HG02981 (cell line): ENCODE measurements at regions not wholly inside any gene's neighbourhood (a gene's known extent, or its start where the extent isn't known, plus 50 kb on each side); places are given as distances from the start of the nearest gene placed in this dataset.

Experiments
- ATAC-seq: cut with Tn5 transposase; IDR thresholded peaks from one replicate; pipeline ENCODE4 v1.9.1; 2021; ENCODE audit warnings: mild to moderate bottlenecking, moderate library complexity; ENCODE audit not compliant: unreplicated experiment

DNA sequence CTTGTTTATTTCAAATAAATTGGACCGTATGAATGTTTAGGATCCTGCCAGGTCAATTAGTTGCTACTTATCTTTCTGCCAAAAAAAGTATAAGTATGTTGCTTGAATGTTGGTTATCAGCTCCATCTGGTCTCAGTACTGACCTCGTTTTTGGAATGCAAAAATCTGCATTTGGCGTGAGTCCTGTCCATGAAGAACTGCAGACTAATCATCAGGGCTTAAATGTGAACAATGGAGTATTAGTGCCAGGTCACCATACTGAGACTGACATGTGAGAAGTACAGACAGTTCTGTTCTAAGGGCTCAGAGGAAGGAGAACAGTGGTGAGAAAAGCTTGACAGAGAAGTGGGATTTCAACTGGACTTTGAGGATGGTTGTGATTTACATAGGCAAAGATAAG is 393.1 kb upstream of the SLC14A2 start:
- ATAC-seq = no peak

DNA sequence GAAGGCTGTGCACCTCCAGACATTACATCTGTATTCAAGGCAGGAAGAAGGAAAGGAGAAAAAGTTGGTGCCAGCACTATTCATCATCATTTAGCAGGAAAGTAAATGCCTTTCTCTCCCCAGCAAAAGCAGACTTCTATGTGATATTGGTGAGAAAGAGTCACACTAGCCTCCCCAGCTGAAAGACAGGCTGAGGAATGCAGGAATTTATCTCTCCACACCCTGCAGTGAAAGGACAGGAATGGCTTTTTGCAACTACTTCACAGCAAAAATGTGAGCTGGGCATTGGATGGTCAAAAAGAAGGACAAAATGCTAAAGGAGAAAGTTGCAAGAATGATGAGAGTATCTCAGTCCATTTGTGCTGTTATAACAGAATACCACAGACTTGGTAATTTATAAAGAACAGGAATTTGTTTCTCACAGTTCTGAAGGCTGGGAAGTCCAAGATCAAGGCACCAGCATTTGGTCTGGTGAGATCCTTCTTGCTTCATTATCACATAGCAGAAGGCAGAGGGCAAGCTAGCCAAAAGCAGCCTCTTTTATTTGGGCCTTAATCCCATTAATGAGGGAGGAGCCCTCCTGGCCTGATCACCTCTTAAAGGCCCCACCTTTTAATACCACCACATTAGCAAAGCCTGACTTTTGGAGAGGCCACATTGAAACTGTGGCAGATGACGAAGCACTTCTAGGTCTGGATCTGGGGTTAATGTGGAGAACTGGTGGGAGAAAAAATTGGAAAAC is 388.1 kb upstream of the SLC14A2 start:
- ATAC-seq = no peak

DNA sequence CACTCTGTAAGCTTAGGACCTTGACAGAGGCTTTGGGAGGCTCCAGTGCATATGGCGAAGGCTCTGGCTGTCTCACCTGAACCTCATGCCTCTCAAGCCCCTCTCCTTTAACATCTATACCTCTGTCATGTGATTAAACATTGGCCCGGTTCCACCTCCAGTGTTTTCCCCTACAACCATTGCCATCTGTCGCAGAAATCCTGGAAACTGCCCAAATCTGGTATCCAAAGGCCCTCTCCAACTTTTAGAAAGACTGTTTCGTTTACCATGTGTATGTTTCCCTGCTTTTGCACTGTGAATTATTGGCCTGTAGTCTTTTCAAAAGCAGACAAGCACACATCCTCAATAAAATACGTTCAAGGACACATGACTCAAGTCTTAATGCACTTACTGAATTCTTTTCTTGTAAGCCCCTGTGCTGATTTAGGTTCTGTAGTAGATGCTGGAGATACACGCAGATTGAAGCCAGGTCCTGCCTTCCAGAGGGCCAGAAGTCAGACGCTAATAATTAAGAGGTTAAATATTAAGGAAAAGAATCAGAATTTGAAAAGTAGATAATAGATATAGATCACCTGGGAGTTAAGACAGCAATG is 386.4 kb upstream of the SLC14A2 start:
- no peak for ATAC-seq

DNA sequence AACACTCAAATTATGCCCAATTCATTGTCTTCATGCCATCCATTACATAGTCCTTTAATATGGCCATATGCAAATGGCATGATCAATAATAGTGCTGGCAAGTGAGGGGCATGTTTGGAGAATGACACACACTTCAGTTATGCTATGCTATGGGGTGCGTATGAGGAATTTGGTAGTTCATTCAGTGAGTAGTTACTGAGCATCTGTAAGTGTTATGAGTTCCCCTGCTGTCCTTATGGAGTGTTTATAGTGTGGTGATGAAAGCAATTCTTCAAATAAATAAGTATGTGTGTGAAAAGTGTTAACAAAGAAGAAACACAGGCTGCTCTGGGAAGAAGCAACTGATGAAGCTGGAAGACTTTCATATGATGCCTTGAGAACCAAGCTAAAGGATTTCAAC is 383.7 kb upstream of the SLC14A2 start:
- ATAC-seq = no peak

DNA sequence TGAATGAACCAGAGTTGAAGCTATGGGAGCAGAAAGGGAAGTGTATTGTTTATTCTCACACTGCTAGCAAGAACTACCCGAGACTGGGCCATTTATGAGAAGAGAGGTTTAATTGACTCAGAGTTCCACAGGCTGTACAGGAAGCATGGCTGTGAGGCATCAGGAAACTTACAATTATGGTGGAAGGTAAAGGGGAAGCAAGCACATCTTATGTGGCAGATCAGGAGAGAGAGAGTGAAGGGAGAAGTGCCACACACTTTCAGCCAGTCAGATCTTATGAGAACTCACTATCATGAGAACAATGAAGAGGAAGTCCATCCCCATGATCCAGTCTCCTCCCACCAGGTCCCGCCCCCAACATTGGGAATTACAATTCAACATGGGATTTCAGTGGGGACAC is 383.2 kb upstream of the SLC14A2 start:
- ATAC-seq = no peak

DNA sequence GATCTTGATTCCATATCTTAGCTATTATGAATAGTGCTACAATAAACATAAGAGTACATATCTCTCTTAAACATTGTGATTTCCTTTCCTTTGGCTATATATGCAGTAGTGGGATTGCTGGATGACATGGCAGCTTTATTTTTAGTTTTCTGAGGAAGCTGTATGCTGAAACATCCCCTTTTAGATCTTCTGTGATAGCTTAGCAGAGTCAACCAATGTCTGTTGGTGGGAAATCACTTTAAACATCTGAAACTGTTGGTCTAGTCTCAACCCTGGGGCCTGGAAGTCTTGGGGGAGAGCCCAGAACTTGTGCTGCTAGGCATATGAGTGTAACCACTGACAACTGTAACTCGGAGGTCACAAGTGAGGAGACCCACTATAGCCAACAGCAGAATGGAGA is 378.6 kb upstream of the SLC14A2 start:
- ATAC-seq = no peak

DNA sequence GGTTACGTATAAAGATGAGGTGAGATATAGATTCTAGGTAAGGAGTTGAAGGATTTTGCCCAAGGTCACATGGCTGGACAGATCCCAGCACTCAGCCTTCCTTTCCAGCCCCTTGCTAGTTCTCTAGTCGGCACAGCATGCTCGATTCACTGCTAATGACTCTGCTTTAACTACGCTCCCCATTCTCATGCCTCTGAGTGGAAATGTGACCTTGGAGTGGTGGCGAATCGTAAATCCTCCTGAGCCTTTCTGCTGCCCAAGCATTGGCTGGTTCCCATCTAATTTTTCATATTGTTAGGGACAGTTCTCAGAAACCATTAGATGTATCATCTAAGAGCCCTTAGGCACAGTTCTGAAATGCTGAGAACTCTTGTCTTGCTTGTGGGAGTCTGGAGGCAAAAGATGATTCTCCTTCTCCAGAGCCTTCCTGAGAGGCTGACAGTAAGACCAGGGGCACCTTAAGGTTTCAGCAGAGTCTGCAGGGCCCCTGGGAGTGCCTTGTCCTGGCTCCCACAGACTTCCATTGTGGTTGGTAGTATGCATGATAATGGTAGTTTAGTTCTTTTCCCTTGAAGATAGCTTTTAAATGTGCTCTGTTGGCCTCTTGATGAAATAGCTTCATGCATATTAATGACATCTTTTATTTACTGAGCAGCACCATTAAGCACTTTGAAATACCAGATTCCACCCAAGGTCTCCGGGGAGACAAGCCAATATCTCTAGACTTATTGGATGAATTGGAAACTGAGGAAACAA is 377.8 kb upstream of the SLC14A2 start:
- no peak for ATAC-seq

DNA sequence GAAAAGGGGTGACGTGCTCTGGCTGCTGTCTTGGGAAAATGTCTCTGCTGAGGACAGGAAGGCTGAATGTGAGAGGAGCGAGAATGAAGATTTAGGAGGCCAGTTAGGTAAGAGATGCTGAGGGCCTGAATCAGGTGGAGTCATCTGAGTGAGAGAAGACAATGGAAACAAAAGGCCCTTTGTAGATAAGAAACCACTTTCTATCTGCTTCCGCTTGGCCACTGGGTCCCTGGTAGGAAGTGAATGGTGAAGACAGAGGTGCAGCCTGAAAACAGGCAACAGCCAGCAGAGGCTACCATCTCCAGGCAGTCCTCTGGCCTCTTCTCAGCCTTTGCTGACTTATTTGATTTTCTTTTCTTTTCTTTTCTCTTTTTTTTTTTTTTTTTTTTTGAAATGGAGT is 374.0 kb upstream of the SLC14A2 start:
- no peak for ATAC-seq

DNA sequence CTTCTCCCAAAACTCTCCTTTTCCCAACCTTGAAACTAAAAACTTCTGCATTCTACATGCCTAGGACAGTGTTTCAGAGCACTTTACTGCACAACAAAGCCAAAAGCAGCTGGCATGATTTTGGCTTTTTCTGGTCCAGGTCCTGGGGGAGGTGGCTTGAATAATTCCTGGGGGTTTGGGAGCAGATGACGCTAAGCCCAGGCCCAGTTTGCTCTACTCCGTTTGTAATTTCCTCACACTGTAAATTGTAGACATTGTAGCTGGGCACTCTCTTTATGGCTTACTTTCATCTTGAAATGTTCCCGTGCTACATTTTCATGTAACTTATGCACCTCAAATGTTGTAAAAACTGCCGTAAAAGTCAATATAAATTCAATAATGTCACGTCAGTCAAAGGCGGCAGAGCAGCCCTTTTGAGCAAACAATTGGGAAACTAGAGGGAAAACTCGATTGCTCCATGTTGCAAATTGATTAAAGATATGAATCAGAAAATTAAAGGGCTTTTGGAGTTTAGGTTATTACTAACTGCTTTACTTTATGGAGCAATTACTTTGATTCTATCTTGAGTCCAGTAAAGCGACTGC is 373.2 kb upstream of the SLC14A2 start:
- no peak for ATAC-seq

DNA sequence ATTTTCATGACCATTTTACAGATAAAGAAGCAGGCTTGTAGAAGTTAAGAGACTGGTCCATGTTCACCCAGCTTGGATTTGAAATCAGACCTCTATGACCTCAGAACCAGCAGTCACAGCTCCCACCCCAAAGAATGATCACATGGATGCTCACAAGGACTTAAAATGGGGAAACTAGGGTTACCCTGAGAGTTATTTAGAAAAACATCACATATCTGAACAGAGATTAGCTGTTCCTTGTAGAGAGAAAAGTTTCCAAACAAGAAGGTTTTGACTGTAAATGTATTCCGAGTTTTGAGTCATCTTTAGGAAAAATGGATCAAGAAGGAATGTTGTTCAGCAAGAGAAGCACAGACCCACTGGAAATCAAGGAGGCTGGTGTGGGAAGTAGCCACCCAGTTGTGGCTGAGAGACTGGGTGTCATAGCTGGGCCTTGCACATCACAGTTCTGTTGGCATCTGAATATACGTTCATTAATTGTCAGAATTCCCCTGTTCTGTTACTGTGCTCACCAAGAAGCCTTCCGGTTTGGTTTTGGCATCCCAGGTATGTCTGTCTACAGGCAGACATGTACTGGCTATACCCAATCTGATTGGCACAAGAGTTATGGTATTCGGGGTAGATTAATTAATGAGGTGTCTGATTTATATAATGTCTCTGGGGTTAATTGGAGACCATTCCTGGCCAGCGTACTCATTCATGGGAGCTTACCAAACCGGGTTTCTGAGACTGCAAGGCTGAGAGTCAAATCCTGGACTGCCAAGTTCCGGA is 371.8 kb upstream of the SLC14A2 start:
- no peak for ATAC-seq

DNA sequence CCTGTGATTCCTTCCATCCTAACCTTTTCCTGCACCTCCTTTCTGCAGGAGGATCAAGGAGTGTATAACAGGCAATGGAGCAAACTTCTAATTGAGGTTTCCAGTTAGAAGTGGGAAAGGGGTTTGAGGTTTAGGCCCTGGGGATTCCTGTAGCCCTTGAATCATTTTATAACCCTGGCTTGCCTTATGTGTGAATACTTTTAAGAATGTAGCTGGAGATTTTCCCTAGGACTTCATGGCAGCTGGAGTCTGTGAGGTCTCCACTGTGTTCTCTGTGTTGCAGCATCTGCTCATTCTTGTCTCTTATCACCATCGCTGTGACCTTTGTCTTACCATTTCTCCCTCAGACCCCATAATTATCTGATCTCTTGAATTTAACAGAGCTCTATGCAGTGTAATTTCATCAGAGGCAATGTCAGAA is 370.2 kb upstream of the SLC14A2 start:
- no peak for ATAC-seq

DNA sequence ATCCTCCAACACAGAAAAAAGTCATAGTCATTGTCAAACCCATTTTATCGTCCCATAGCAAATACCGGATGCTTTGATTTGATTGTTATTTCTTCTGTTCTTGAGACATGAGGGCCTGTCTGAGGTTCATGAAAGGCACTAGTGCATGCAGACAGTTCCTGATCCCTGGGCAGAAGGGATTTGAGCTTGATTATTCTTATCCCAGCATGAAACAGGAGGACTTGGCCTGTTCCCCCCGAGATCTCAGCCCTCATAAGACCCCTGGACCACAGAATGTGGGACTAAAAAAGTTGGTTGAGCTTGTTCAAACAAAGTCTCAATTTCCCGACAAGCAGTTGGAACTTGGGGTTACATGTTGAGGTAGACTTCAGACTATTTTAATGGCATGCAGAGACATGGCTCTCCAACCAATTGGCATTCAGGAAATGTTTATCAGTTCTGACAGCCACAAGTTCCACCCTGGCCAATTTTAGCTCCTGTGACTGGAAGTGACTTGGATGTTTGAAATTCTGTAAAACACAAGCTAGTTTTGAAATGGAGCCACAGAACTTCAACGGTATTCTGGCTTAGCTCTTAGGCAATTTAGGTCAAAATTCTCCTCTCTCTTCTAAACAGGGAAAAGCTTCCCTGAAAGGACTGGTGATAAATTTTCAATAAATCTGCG is 366.9 kb upstream of the SLC14A2 start:
- ATAC-seq = no peak

DNA sequence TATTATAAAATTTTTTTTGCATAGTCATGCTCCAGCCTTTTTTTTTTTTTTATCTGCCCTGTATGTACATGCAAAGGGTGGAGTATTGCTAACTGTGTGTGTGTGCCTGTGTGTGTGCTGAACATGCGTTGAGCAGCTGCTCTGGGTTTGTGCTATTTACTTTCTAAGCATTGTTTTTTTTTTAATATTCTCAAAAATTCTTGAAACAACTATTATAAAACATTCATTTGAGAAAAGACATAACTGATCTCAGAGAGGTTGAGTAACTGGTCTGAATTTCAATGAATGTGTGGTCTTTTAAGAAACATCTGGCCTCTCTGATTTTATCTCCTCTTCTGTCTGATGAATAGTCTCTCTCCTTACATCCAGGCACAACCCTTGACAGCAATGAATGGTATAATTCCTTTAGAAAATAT is 366.0 kb upstream of the SLC14A2 start:
- ATAC-seq = no peak

DNA sequence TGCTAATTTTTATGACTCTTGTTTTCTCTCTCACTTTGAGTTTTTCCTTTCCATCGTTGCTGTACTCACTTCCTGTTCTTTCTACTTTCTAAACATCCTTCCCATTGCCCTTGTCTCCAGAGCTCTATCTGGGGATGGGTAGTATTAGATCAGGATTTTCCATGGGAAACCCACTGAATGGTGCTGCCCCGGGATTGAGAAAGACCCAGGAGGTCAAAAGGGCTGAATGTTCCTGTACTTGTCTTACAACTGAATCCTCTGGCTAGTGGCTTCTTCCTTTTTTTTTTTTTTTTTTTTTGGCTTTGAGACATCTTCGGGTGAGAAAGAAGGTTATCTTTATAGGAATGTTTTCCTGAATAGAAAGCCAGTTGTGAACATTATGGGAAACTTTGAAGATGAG is 364.8 kb upstream of the SLC14A2 start:
- no peak for ATAC-seq

DNA sequence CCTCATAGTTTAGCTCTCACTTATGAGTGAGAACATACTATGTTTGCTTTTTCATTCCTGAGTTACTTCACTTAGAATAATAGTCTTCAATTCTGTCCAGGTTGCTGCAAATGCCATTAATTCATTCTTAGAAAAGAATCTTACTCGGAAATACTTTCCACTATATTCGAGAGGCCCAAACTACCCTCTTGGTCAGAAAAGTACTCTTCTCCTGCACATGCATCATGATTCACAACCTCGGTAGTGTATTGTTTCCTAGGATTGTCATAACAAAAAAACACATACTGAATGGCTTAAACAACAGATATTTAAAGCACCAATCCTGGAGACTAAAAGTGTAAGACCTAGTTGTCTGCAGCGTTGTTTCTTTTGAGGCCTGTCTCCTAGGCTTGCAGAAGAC is 364.0 kb upstream of the SLC14A2 start:
- ATAC-seq = no peak

DNA sequence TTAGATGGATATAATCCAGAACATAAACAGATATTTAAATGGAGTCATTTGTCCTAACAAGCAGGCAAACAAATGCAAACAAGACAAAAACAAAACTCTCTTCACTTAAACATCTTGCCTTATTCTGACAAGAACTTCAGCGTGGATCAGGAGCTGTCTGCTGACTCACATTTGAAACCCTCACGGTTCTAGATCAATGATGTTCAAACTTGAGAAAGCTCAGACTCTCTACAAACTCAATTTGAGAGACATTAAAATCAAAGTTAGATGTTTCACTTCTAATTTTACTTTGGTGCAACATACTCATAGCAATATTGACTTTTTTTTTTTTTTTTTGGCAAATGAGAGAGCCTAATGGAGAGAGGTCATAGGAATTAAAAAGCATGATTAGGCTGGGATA is 362.8 kb upstream of the SLC14A2 start:
- no peak for ATAC-seq

DNA sequence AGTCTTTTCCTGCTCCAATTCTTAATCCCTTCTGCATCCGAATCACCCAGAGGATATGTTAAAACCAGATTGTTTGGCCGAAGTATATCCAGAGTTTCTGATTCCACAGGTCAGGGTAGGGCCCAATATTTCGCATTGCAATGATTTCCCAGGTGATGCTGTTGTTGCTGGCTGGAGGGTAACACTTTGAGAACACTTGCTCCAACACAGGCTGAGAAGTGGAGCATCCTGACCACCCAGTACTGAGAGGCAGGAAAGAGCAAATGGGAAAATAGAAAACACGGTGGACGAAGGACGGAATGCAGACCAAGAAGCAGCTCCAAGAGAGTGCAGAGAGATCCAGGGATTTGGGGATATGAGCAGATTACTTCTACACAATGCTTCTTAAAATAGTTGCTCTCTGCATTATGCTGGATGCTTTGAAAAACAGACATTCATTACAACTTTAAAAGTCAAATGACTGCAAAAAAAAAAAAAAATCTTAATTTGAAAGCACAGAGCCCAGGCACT is 362.2 kb upstream of the SLC14A2 start:
- no peak for ATAC-seq

DNA sequence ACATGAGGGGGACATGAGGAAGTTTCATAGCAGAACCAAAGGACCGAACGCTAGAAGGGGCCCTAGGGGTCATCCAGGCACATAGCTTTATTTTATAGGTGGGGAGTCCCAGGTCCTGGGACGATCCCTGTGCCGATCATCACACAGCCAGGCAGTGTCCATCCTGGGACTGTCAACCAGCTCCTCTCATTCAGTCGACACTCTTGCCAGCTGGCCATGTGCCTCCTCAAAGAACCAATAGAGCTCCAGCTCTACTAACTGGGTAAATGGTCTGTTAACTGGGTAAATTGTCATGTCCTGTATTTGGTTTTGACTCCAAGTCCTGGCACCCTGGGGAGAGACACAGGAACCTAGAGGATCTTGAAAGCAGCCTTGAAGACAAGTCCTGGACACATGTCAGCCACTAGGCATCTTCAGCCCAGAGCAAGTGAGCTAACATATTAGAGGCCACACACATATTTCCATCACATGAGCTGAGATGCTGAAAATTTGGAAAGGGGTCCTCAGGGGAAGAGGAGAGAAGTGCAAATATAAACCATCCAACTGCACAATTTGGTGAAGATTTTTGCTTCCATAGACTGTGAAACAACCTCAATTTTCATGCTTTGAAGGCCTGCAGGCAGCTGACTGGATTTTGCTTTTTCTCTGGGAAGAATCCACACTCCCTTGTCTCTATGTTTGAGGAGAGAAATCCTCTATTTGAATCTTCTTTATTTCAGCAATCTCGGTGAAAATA is 361.1 kb upstream of the SLC14A2 start:
- no peak for ATAC-seq

DNA sequence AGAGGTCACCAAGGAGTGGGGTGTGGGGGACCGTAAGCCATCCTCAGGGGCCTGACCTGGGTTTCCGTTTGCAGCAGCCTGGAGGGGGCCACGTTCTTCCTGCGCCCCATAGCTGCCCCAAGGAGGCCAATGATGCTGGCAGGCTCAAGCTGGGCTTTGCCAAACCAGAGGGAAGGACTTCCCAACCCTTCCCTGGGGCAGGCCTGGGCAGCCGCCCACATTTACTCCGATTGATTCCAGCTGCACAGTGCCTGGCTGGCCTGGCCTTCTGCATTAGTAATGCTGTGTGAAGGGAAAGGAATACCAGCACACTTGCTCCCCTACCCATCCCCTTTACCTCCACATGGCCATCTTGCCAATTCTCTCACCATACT is 360.6 kb upstream of the SLC14A2 start:
- no peak for ATAC-seq
